ENCODE measurements at regions not wholly inside any gene's neighbourhood (a gene's known extent, or its start where the extent isn't known, plus 50 kb on each side); places are given as distances from the start of the nearest gene placed in this dataset.
"Not testable (repeated sequence)": the region's sequence is repeated elsewhere in the genome, so short reads cannot be mapped to it uniquely, and the experiment has no call there.

GRCh38 chr2:193011870-193012269, 817.1 kb upstream of the TMEFF2 start:
- TF ChIP-seq CTCF (IDR thresholded peaks at IDR 0.05; ENCODE audit: borderline replicate concordance, insufficient read depth, low read depth, low read length) = no peak
- no peak overlapping the region for H3K4me3 ChIP-seq (ENCODE audit: low read depth, low read length)

- no peak for TF ChIP-seq CTCF (IDR thresholded peaks at IDR 0.05; ENCODE audit: borderline replicate concordance, insufficient read depth, low read depth, low read length)
- no peak overlapping the region for H3K4me3 ChIP-seq (ENCODE audit: low read depth, low read length)
Observed at GRCh38 chr2:192993059-192993458, 798.3 kb upstream of the TMEFF2 start.

GRCh38 chr2:192983173-192983572, 788.4 kb upstream of the TMEFF2 start:
- TF ChIP-seq CTCF (IDR thresholded peaks at IDR 0.05; ENCODE audit: borderline replicate concordance, insufficient read depth, low read depth, low read length) = no peak
- no peak overlapping the region for H3K4me3 ChIP-seq (ENCODE audit: low read depth, low read length)

- no peak overlapping the region for H3K4me3 ChIP-seq (ENCODE audit: low read depth, low read length)
- TF ChIP-seq CTCF (IDR thresholded peaks at IDR 0.05; ENCODE audit: borderline replicate concordance, insufficient read depth, low read depth, low read length) = no peak
Observed at GRCh38 chr2:192978395-192978794, 783.7 kb upstream of the TMEFF2 start.

- H3K4me3 ChIP-seq (ENCODE audit: low read depth, low read length) = no peak overlapping the region
Observed at GRCh38 chr2:192971981-192972380, 777.2 kb upstream of the TMEFF2 start.

GRCh38 chr2:192969055-192969454, 774.3 kb upstream of the TMEFF2 start:
- no peak overlapping the region for H3K4me3 ChIP-seq (ENCODE audit: low read depth, low read length)
- TF ChIP-seq CTCF (IDR thresholded peaks at IDR 0.05; ENCODE audit: borderline replicate concordance, insufficient read depth, low read depth, low read length) = no peak

More at GRCh38 chr2:192971981-192972380, 777.2 kb upstream of the TMEFF2 start:
- TF ChIP-seq CTCF (IDR thresholded peaks at IDR 0.05; ENCODE audit: borderline replicate concordance, insufficient read depth, low read depth, low read length) = no peak

GRCh38 chr2:192960945-192961344, 766.2 kb upstream of the TMEFF2 start:
- H3K4me3 ChIP-seq (ENCODE audit: low read depth, low read length) = no peak overlapping the region
- TF ChIP-seq CTCF (IDR thresholded peaks at IDR 0.05; ENCODE audit: borderline replicate concordance, insufficient read depth, low read depth, low read length) = no peak

GRCh38 chr2:192958615-192959014, 763.9 kb upstream of the TMEFF2 start:
- not testable (repeated sequence) for H3K4me3 ChIP-seq (ENCODE audit: low read depth, low read length)
